ENCODE measurements at regions not wholly inside any gene's neighbourhood (a gene's known extent, or its start where the extent isn't known, plus 50 kb on each side); places are given as distances from the start of the nearest gene placed in this dataset.

- no peaks in the 10 kb centered on the region for H3K9me3 ChIP-seq
- H3K4me3 ChIP-seq, result no peak overlapping the region
- TF ChIP-seq EP300 (IDR thresholded peaks at IDR 0.05; ENCODE audit: low read depth) (no peak), POLR2A (IDR thresholded peaks at IDR 0.05) (no peak), CTCF (IDR thresholded peaks at IDR 0.05) (no peak), POLR2AphosphoS5 (IDR thresholded peaks at IDR 0.05) (no peak)
- H3K27me3 ChIP-seq, result no peaks in the 10 kb centered on the region
- H3K4me1 ChIP-seq, result no peaks in the 10 kb centered on the region
- intact Hi-C loops (cut with DNase I; ENCODE audit: low total_unique reads), result no loop called here
- WGBS, 2 donors (ENCODE audit: low coverage in 1 of 2), result 78 to 90% methylated on average over 3 to 4 of the region's 4 CpGs
- H3K36me3 ChIP-seq, result no peaks in the 10 kb centered on the region
- DNase-seq, result no peak
- no peak overlapping the region for H3K27ac ChIP-seq
- in situ Hi-C loops (cut with MboI; ENCODE audit: low pct_ligation_motif_present in 1 of 4, low pct_unique_long_range_greater_than_20kb in 1 of 4, low sequenced_read_pairs in 3 of 4), result no loop called here
Observed at GRCh38 chr5:8059337-8059736, 190.4 kb downstream of the MTRR start.

- in situ Hi-C loops (cut with MboI; ENCODE audit: low pct_ligation_motif_present in 1 of 4, low pct_unique_long_range_greater_than_20kb in 1 of 4, low sequenced_read_pairs in 3 of 4) (no loop called here), intact Hi-C loops (cut with DNase I; ENCODE audit: low total_unique reads) (no loop called here)
- Histone ChIP-seq H3K27ac (no peak overlapping the region), H3K9me3 (no peaks in the 10 kb centered on the region), H3K4me1 (no peaks in the 10 kb centered on the region), H3K4me3 (no peak overlapping the region), H3K27me3 (no peaks in the 10 kb centered on the region), H3K36me3 (no peaks in the 10 kb centered on the region)
- DNase-seq, result no peak
- WGBS, 2 donors (ENCODE audit: low coverage in 1 of 2), result 51 to 80% methylated on average over 5 to 11 of the region's 11 CpGs
- TF ChIP-seq POLR2A (IDR thresholded peaks at IDR 0.05), result no peak
- no peak for TF ChIP-seq CTCF (IDR thresholded peaks at IDR 0.05)
- no peak for TF ChIP-seq EP300 (IDR thresholded peaks at IDR 0.05; ENCODE audit: low read depth)
- TF ChIP-seq POLR2AphosphoS5 (IDR thresholded peaks at IDR 0.05), result no peak
Observed at GRCh38 chr5:8060235-8060952, 191.4 kb downstream of the MTRR start.

- H3K27ac ChIP-seq, result no peak overlapping the region
- 57% methylated on average over 7 of the region's 7 CpGs; no CpG with 5 or more reads in 1 of the 2 donors for WGBS, 2 donors (ENCODE audit: low coverage in 1 of 2)
- DNase-seq, result no peak
- no peak for TF ChIP-seq POLR2A (IDR thresholded peaks at IDR 0.05)
- TF ChIP-seq POLR2AphosphoS5 (IDR thresholded peaks at IDR 0.05), result no peak
- no peak for TF ChIP-seq CTCF (IDR thresholded peaks at IDR 0.05)
- no peak for TF ChIP-seq EP300 (IDR thresholded peaks at IDR 0.05; ENCODE audit: low read depth)
- H3K4me3 ChIP-seq, result no peak overlapping the region
- H3K9me3 ChIP-seq, result no peaks in the 10 kb centered on the region
- H3K27me3 ChIP-seq, result no peaks in the 10 kb centered on the region
- intact Hi-C loops (cut with DNase I; ENCODE audit: low total_unique reads) (no loop called here), in situ Hi-C loops (cut with MboI; ENCODE audit: low pct_ligation_motif_present in 1 of 4, low pct_unique_long_range_greater_than_20kb in 1 of 4, low sequenced_read_pairs in 3 of 4) (no loop called here)
- H3K4me1 ChIP-seq, result no peaks in the 10 kb centered on the region
- H3K36me3 ChIP-seq, result no peaks in the 10 kb centered on the region
Observed at GRCh38 chr5:8060953-8061429, 192.0 kb downstream of the MTRR start.

GRCh38 chr5:8062521-8062920 lies 193.6 kb downstream of the MTRR start:
- Histone ChIP-seq H3K27me3 (no peaks in the 10 kb centered on the region), H3K9me3 (no peaks in the 10 kb centered on the region), H3K4me3 (no peak overlapping the region), H3K4me1 (no peaks in the 10 kb centered on the region), H3K36me3 (no peaks in the 10 kb centered on the region), H3K27ac (no peak overlapping the region)
- TF ChIP-seq CTCF (IDR thresholded peaks at IDR 0.05), result no peak
- no peak for TF ChIP-seq EP300 (IDR thresholded peaks at IDR 0.05; ENCODE audit: low read depth)
- TF ChIP-seq POLR2AphosphoS5 (IDR thresholded peaks at IDR 0.05), result no peak
- no peak for TF ChIP-seq POLR2A (IDR thresholded peaks at IDR 0.05)
- 76 to 79% methylated on average over 5 of the region's 5 CpGs for WGBS, 2 donors (ENCODE audit: low coverage in 1 of 2)
- intact Hi-C loops (cut with DNase I; ENCODE audit: low total_unique reads), result no loop called here
- in situ Hi-C loops (cut with MboI; ENCODE audit: low pct_ligation_motif_present in 1 of 4, low pct_unique_long_range_greater_than_20kb in 1 of 4, low sequenced_read_pairs in 3 of 4), result no loop called here
- no peak for DNase-seq

All from transverse colon (tissue), 4 donors.